ENCODE measurements at regions not wholly inside any gene's neighbourhood (a gene's known extent, or its start where the extent isn't known, plus 50 kb on each side); places are given as distances from the start of the nearest gene placed in this dataset.

GRCh38 chr2:11018651-11019185 is 107.0 kb downstream of the KCNF1 start:
- no peak for DNase-seq

GRCh38 chr2:11019614-11020013 is 107.9 kb downstream of the KCNF1 start:
- DNase-seq = no peak

GRCh38 chr2:11022064-11022463 is 110.3 kb downstream of the KCNF1 start:
- no peak for DNase-seq

GRCh38 chr2:11022591-11023273 is 111.0 kb downstream of the KCNF1 start:
- no peak for DNase-seq

- no peak for DNase-seq
Observed at GRCh38 chr2:11023326-11024258, 111.9 kb downstream of the KCNF1 start.

GRCh38 chr2:11024259-11024645 is 112.5 kb downstream of the KCNF1 start:
- DNase-seq = no peak

- DNase-seq = no peak
Observed at GRCh38 chr2:11024687-11025086, 113.0 kb downstream of the KCNF1 start.

GRCh38 chr2:11026286-11026921 is 114.7 kb downstream of the KCNF1 start:
- no peak for DNase-seq

GRCh38 chr2:11027195-11027594 is 115.5 kb downstream of the KCNF1 start:
- DNase-seq = no peak

- no peak for DNase-seq
Observed at GRCh38 chr2:11028407-11028916, 116.7 kb downstream of the KCNF1 start.

- DNase-seq = no peak
Observed at GRCh38 chr2:11029136-11029535, 117.4 kb downstream of the KCNF1 start.

GRCh38 chr2:11030036-11030435 is 118.3 kb downstream of the KCNF1 start:
- DNase-seq = no peak

GRCh38 chr2:11030909-11031308 is 119.2 kb downstream of the KCNF1 start:
- DNase-seq = no peak

- no peak for DNase-seq
Observed at GRCh38 chr2:11031876-11032275, 120.1 kb downstream of the KCNF1 start.

GRCh38 chr2:11032396-11032795 is 120.7 kb downstream of the KCNF1 start:
- no peak for DNase-seq

- DNase-seq = no peak
Observed at GRCh38 chr2:11033114-11033513, 121.4 kb downstream of the KCNF1 start.

GRCh38 chr2:11038641-11039040 is 116.6 kb upstream of the SLC66A3 start:
- no peak for DNase-seq

GRCh38 chr2:11040992-11041391 is 114.3 kb upstream of the SLC66A3 start:
- DNase-seq = no peak

GRCh38 chr2:11042841-11043240 is 112.4 kb upstream of the SLC66A3 start:
- DNase-seq = no peak

GRCh38 chr2:11043245-11043644 is 112.0 kb upstream of the SLC66A3 start:
- DNase-seq = no peak

- DNase-seq = no peak
Observed at GRCh38 chr2:11044201-11044600, 111.1 kb upstream of the SLC66A3 start.

GRCh38 chr2:11045294-11045693 is 110.0 kb upstream of the SLC66A3 start:
- no peak for DNase-seq

- DNase-seq = no peak
Observed at GRCh38 chr2:11048335-11049008, 106.8 kb upstream of the SLC66A3 start.

Data from stimulated activated naive CD4-positive, alpha-beta T cell treated with Interleukin-2 at 50 U/mL for 16 hours (primary cell).